LNCAP (cell line): ENCODE measurements at regions not wholly inside any gene's neighbourhood (a gene's known extent, or its start where the extent isn't known, plus 50 kb on each side); places are given as distances from the start of the nearest gene placed in this dataset.

Experiments used
- CTCF ChIP-seq: fragments of 450-650 bp; IDR thresholded peaks from 2 replicates; pipeline ENCODE4 v1.5.1; 2017; ENCODE audit warnings: mild to moderate bottlenecking

GRCh38 chr4:25506032-25506571 lies 129.0 kb downstream of the ANAPC4 start:
- TF ChIP-seq CTCF: no peak

- no peak for TF ChIP-seq CTCF
Measured at GRCh38 chr4:25509646-25510045, 132.6 kb downstream of the ANAPC4 start.

- TF ChIP-seq CTCF: no peak
Measured at GRCh38 chr4:25513814-25514213, 136.8 kb downstream of the ANAPC4 start.

GRCh38 chr4:25523405-25523804 lies 132.2 kb upstream of the SLC34A2 start:
- TF ChIP-seq CTCF: no peak

- no peak for TF ChIP-seq CTCF
Measured at GRCh38 chr4:25524663-25525062, 131.0 kb upstream of the SLC34A2 start.

GRCh38 chr4:25525896-25526295 lies 129.8 kb upstream of the SLC34A2 start:
- TF ChIP-seq CTCF: no peak

GRCh38 chr4:25527034-25527433 lies 128.6 kb upstream of the SLC34A2 start:
- no peak for TF ChIP-seq CTCF

- no peak for TF ChIP-seq CTCF
Measured at GRCh38 chr4:25528391-25528790, 127.3 kb upstream of the SLC34A2 start.
